ENCODE measurements at regions not wholly inside any gene's neighbourhood (a gene's known extent, or its start where the extent isn't known, plus 50 kb on each side); places are given as distances from the start of the nearest gene placed in this dataset.

DNA sequence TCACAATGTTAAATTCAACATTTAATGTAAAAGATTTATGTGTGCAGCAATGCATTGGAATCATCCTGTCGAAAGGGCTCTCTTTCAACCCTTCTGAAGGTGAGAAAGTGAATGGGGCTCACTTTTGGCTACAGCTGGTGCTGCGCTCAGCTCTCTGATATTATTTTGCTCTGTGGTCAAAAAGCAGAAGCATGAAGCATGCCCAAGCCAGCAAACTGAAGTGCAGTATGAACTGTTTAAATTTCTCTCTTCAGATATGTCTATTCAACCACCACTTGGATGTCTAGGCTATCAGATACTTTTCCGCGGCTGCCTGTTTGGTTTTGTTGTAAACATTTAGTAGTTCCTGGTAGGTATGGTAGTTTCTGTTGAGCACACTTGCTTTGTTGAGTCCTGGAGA is 216.9 kb upstream of the TMPRSS15 start:
- no peaks in the 10 kb centered on the region for H4K20me1 ChIP-seq (ENCODE audit: insufficient read depth, low read length)
- H3K9me3 ChIP-seq (ENCODE audit: low read length), result no peaks in the 10 kb centered on the region
- POLR2A ChIA-PET, result no interaction called here

DNA sequence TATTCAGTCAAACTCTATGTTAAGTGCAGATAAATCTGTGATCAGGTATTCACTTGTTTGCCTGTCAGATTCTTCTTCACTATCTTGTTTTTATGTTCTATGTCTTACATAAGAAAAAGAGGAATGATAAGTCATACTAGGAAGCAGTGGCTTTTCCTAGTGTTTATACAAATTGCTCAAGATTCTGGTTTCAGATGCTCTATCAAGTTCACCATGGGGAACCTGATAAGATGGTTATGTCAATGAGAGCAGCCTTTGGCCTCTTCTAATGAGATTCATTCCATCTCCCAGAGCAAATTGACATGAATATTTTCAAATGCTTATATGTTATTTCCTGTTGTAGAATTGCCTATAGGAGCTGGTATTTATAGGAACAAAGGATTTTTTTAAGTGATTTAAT is 218.8 kb upstream of the TMPRSS15 start:
- no TSS peak for BruUV-seq (replicated peaks)
- ChIA-PET POLR2A (no interaction called here), CTCF (ENCODE audit: unreplicated experiment) (no interaction called here)
- Histone ChIP-seq H2AFZ (ENCODE audit: low read length) (no peak overlapping the region), H4K20me1 (ENCODE audit: insufficient read depth, low read length) (no peaks in the 10 kb centered on the region), H3K36me3 (ENCODE audit: insufficient read depth, low read length) (no peaks in the 10 kb centered on the region), H3K9me3 (ENCODE audit: low read length) (no peaks in the 10 kb centered on the region), H3K9me2 (ENCODE audit: insufficient read depth, low read length) (no peaks in the 10 kb centered on the region), H3K27ac (ENCODE audit: low read depth, low read length, poor library complexity, severe bottlenecking) (no peak overlapping the region), H3K79me2 (ENCODE audit: insufficient read depth, low read depth, low read length) (no peaks in the 10 kb centered on the region), H3K4me2 (ENCODE audit: low read length) (no peak overlapping the region), H3K4me1 (ENCODE audit: insufficient read depth, low read length, poor library complexity, severe bottlenecking) (no peaks in the 10 kb centered on the region), H3K4me3 (ENCODE audit: low read depth, low read length, poor library complexity, severe bottlenecking) (no peak overlapping the region)
- TF ChIP-seq EZH2phosphoT487 (IDR thresholded peaks at IDR 0.05; ENCODE audit: borderline replicate concordance, low read depth, low read length), result no peak
- TF ChIP-seq, protein P1, sequence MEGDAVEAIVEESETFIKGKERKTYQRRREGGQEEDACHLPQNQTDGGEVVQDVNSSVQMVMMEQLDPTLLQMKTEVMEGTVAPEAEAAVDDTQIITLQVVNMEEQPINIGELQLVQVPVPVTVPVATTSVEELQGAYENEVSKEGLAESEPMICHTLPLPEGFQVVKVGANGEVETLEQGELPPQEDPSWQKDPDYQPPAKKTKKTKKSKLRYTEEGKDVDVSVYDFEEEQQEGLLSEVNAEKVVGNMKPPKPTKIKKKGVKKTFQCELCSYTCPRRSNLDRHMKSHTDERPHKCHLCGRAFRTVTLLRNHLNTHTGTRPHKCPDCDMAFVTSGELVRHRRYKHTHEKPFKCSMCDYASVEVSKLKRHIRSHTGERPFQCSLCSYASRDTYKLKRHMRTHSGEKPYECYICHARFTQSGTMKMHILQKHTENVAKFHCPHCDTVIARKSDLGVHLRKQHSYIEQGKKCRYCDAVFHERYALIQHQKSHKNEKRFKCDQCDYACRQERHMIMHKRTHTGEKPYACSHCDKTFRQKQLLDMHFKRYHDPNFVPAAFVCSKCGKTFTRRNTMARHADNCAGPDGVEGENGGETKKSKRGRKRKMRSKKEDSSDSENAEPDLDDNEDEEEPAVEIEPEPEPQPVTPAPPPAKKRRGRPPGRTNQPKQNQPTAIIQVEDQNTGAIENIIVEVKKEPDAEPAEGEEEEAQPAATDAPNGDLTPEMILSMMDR (conservative IDR thresholded peaks at IDR 0.05; ENCODE audit: low read length), result no peak
- DNase-seq (ENCODE audit: low spot score), result no peak
- intact Hi-C loops (cut with micrococcal nuclease; ENCODE audit: unreplicated experiment), result no loop called here

More for the DNA sequence above, 216.9 kb upstream of the TMPRSS15 start:
- Histone ChIP-seq H3K79me2 (ENCODE audit: insufficient read depth, low read depth, low read length) (no peaks in the 10 kb centered on the region), H3K4me3 (ENCODE audit: low read depth, low read length, poor library complexity, severe bottlenecking) (no peak overlapping the region), H3K9me2 (ENCODE audit: insufficient read depth, low read length) (no peaks in the 10 kb centered on the region), H3K27ac (ENCODE audit: low read depth, low read length, poor library complexity, severe bottlenecking) (no peak overlapping the region), H2AFZ (ENCODE audit: low read length) (no peak overlapping the region), H3K4me1 (ENCODE audit: insufficient read depth, low read length, poor library complexity, severe bottlenecking) (no peaks in the 10 kb centered on the region), H3K4me2 (ENCODE audit: low read length) (no peak overlapping the region), H3K36me3 (ENCODE audit: insufficient read depth, low read length) (no peaks in the 10 kb centered on the region)
- DNase-seq (ENCODE audit: low spot score), result no peak
- no peak for TF ChIP-seq EZH2phosphoT487 (IDR thresholded peaks at IDR 0.05; ENCODE audit: borderline replicate concordance, low read depth, low read length)
- TF ChIP-seq, protein P1 (conservative IDR thresholded peaks at IDR 0.05; ENCODE audit: low read length), result no peak
- BruUV-seq (replicated peaks), result no TSS peak
- intact Hi-C loops (cut with micrococcal nuclease; ENCODE audit: unreplicated experiment), result no loop called here
- CTCF ChIA-PET (ENCODE audit: unreplicated experiment), result no interaction called here

DNA sequence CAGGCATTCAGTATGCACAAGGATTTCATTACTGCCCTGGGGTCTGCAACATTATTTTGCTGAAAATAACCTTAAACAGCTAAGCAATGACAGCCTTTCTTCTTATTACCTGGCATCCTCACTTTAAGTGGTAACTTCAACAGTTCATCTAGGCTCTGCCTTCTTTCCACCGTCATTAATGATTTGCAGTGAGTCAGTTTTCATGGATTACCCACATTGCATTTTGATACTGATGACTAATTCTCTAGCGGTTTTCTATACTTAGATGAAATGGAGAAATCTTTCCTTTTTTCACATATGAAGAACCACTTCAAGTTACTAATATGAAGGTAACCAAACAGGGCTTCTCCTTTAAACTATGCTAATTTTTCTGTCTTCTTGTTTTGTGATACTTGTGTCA is 226.9 kb upstream of the TMPRSS15 start:
- H4K20me1 ChIP-seq (ENCODE audit: insufficient read depth, low read length), result no peaks in the 10 kb centered on the region
- H3K9me2 ChIP-seq (ENCODE audit: insufficient read depth, low read length), result no peaks in the 10 kb centered on the region
- no TSS peak for BruUV-seq (replicated peaks)
- H3K79me2 ChIP-seq (ENCODE audit: insufficient read depth, low read depth, low read length), result no peaks in the 10 kb centered on the region
- H3K4me1 ChIP-seq (ENCODE audit: insufficient read depth, low read length, poor library complexity, severe bottlenecking), result peaks cover 7% of the 10 kb centered on the region
- no peak overlapping the region for H3K4me3 ChIP-seq (ENCODE audit: low read depth, low read length, poor library complexity, severe bottlenecking)
- intact Hi-C loops (cut with micrococcal nuclease; ENCODE audit: unreplicated experiment), result no loop called here
- POLR2A ChIA-PET, result interaction anchor here (0.7 kb wide), 1 partner anchor 668 kb away, joined by 3 read pairs; no protein-coding TSS in a partner anchor
- no peak for DNase-seq (ENCODE audit: low spot score)
- 0 out of 2 replicates have a peak, but pooled peaks cover 4% of the 10 kb centered on the region for H3K9me3 ChIP-seq (ENCODE audit: low read length)
- CTCF ChIA-PET (ENCODE audit: unreplicated experiment), result no interaction called here
- H3K27ac ChIP-seq (ENCODE audit: low read depth, low read length, poor library complexity, severe bottlenecking), result no peak overlapping the region
- no peak overlapping the region for H2AFZ ChIP-seq (ENCODE audit: low read length)
- H3K4me2 ChIP-seq (ENCODE audit: low read length), result no peak overlapping the region
- no peaks in the 10 kb centered on the region for H3K36me3 ChIP-seq (ENCODE audit: insufficient read depth, low read length)
- no peak for TF ChIP-seq EZH2phosphoT487 (IDR thresholded peaks at IDR 0.05; ENCODE audit: borderline replicate concordance, low read depth, low read length)
- TF ChIP-seq, protein P1 (conservative IDR thresholded peaks at IDR 0.05; ENCODE audit: low read length), result no peak

Data from OCI-LY7 (cell line).